Calu3 (cell line): ENCODE measurements at regions not wholly inside any gene's neighbourhood (a gene's known extent, or its start where the extent isn't known, plus 50 kb on each side); places are given as distances from the start of the nearest gene placed in this dataset.
"Not testable (repeated sequence)": the region's sequence is repeated elsewhere in the genome, so short reads cannot be mapped to it uniquely, and the experiment has no call there.

Experiments
- BruUV-seq: library from RNA; stranded (reverse); fragments of 400-500 nt; replicated peaks from 2 replicates; lab custom pipeline; 2021; lab: Mats Ljungman, UMichigan
- CTCF ChIA-PET: fragments of 300-600 bp; sonication (Branson Sonifier 250); formaldehyde crosslinking; loops from one replicate; lab custom pipeline; 2022; ENCODE audit warnings: antibody characterized with exemption; lab: Charles Lee
- DNase-seq: peaks from one replicate; pipeline ENCODE4 v3.0.0; 2022
- H3K27ac Mint-ChIP-seq: one replicate; pipeline ENCODE4 v1.8.0; 2022; ENCODE audit warnings: mixed read lengths; ENCODE audit not compliant: unreplicated experiment
- H3K27me3 Mint-ChIP-seq: one replicate; pipeline ENCODE4 v1.8.0; 2022; ENCODE audit warnings: mixed read lengths; ENCODE audit not compliant: unreplicated experiment
- H3K36me3 Mint-ChIP-seq: one replicate; pipeline ENCODE4 v1.8.0; 2022; ENCODE audit warnings: mild to moderate bottlenecking, moderate library complexity, mixed read lengths; ENCODE audit not compliant: insufficient read depth, unreplicated experiment
- H3K4me1 Mint-ChIP-seq: one replicate; pipeline ENCODE4 v1.8.0; 2022; ENCODE audit warnings: mild to moderate bottlenecking, low read depth, mixed read lengths; ENCODE audit not compliant: unreplicated experiment
- H3K4me3 Mint-ChIP-seq: one replicate; pipeline ENCODE4 v1.8.0; 2022; ENCODE audit warnings: mild to moderate bottlenecking, low read depth, moderate library complexity, mixed read lengths; ENCODE audit not compliant: unreplicated experiment
- H3K9me3 Mint-ChIP-seq: one replicate; pipeline ENCODE4 v1.8.0; 2022; ENCODE audit warnings: low read depth, mixed read lengths; ENCODE audit not compliant: unreplicated experiment
- CTCF ChIP-seq: fragments of 200-600 bp; IDR thresholded peaks from one replicate; pipeline ENCODE4 v1.8.0; 2022; ENCODE audit warnings: antibody characterized with exemption; ENCODE audit not compliant: unreplicated experiment
- intact Hi-C: fragments of 100-400 bp; cut with micrococcal nuclease; formaldehyde crosslinking; loops from one replicate; pipeline ENCODE4 v1.10.0; 2022; ENCODE audit not compliant: unreplicated experiment

- H3K27ac Mint-ChIP-seq = no peak overlapping the region
- CTCF ChIA-PET = no interaction called here
Measured at GRCh38 chr4:72876946-72877345, 192.6 kb downstream of the COX18 start.

DNA sequence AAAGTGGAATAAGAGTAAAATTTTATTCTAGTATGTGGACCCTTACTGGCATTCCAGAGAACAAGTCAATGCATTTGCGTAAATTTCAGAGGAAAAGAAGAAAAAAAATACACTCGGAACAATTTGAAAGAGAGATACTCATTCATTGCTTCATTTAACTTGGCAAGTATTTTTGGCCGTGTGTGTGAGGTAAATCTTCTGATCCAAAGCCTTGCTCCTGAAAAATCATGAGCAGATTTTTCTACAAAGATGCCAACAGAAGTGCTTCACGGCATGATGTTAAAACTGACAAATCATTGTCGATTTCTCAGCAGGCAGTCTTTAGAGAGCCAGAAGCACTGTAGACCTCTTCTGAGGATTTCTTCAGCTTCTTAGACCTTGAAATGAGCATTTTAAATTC, 194.0 kb downstream of the COX18 start:
- intact Hi-C loops = no loop called here
- no peak for DNase-seq
- Mint-ChIP-seq H3K27me3 (peaks cover 11% of the 10 kb centered on the region), H3K36me3 (no peaks in the 10 kb centered on the region), H3K4me1 (no peaks in the 10 kb centered on the region), H3K4me3 (no peak overlapping the region), H3K9me3 (no peaks in the 10 kb centered on the region), H3K27ac (no peak overlapping the region)
- BruUV-seq = no TSS peak
- no peak for TF ChIP-seq CTCF
- CTCF ChIA-PET = no interaction called here

More at GRCh38 chr4:72876946-72877345, 192.6 kb downstream of the COX18 start:
- intact Hi-C loops = no loop called here
- TF ChIP-seq CTCF = no peak
- no TSS peak for BruUV-seq
- Mint-ChIP-seq H3K4me3 (no peak overlapping the region), H3K9me3 (no peaks in the 10 kb centered on the region), H3K27me3 (no peaks in the 10 kb centered on the region), H3K4me1 (no peaks in the 10 kb centered on the region), H3K36me3 (no peaks in the 10 kb centered on the region)
- no peak for DNase-seq

GRCh38 chr4:72875138-72875537, 194.4 kb downstream of the COX18 start:
- H3K9me3 Mint-ChIP-seq = no peaks in the 10 kb centered on the region
- no peak for DNase-seq
- no peak for TF ChIP-seq CTCF
- H3K27me3 Mint-ChIP-seq = peaks cover 15% of the 10 kb centered on the region
- no peaks in the 10 kb centered on the region for H3K4me1 Mint-ChIP-seq
- no peak overlapping the region for H3K27ac Mint-ChIP-seq
- no peak overlapping the region for H3K4me3 Mint-ChIP-seq
- no TSS peak for BruUV-seq
- CTCF ChIA-PET = no interaction called here
- no peaks in the 10 kb centered on the region for H3K36me3 Mint-ChIP-seq
- intact Hi-C loops = no loop called here

- no TSS peak for BruUV-seq
- TF ChIP-seq CTCF = no peak
- no peak for DNase-seq
- no peaks in the 10 kb centered on the region for H3K36me3 Mint-ChIP-seq
- CTCF ChIA-PET = no interaction called here
- peaks cover 28% of the 10 kb centered on the region for H3K27me3 Mint-ChIP-seq
- H3K27ac Mint-ChIP-seq = no peak overlapping the region
- no peaks in the 10 kb centered on the region for H3K9me3 Mint-ChIP-seq
- intact Hi-C loops = no loop called here
- H3K4me1 Mint-ChIP-seq = no peaks in the 10 kb centered on the region
- H3K4me3 Mint-ChIP-seq = no peak overlapping the region
Measured at GRCh38 chr4:72864898-72865297, 204.6 kb downstream of the COX18 start.

- H3K27ac Mint-ChIP-seq, intact Hi-C loops, CTCF ChIA-PET, H3K36me3 Mint-ChIP-seq, BruUV-seq, H3K4me3 Mint-ChIP-seq, H3K4me1 Mint-ChIP-seq, H3K9me3 Mint-ChIP-seq, DNase-seq: not testable (repeated sequence)
- H3K27me3 Mint-ChIP-seq = peaks cover 22% of the 10 kb centered on the region
Measured at GRCh38 chr4:72864277-72864676, 205.2 kb downstream of the COX18 start.
